ENCODE measurements at regions not wholly inside any gene's neighbourhood (a gene's known extent, or its start where the extent isn't known, plus 50 kb on each side); places are given as distances from the start of the nearest gene placed in this dataset.

GRCh38 chr1:96565546-96565945, 156.0 kb upstream of the PTBP2 start:
- Histone ChIP-seq H3K27ac (ENCODE audit: insufficient read depth, low read depth, low read length) (no peak overlapping the region), H3K4me3 (replicated peaks in 1 of 3; ENCODE audit: insufficient read depth in 1 of 3, low read depth in 1 of 3, low read length in 3 of 3) (no peak overlapping the region), H2AFZ (ENCODE audit: low read depth, low read length) (no peak overlapping the region), H3K36me3 (ENCODE audit: control insufficient read depth in 2 of 2, extremely low read depth in 1 of 2, insufficient read depth in 2 of 2, low read length in 2 of 2) (no peaks in the 10 kb centered on the region), H3K9me3 (replicated peaks; ENCODE audit: control insufficient read depth, insufficient read depth, low read length) (no peaks in the 10 kb centered on the region), H3K4me2 (ENCODE audit: insufficient read depth, low read length) (no peak overlapping the region), H4K20me1 (replicated peaks; ENCODE audit: control insufficient read depth, extremely low read depth, insufficient read depth, low read length) (no peaks in the 10 kb centered on the region), H3K4me1 (ENCODE audit: control insufficient read depth, extremely low read depth, insufficient read depth, low read length) (no peaks in the 10 kb centered on the region), H3K9me1 (replicated peaks; ENCODE audit: control insufficient read depth, extremely low read depth, insufficient read depth, low read length) (no peaks in the 10 kb centered on the region), H3K79me2 (ENCODE audit: control insufficient read depth, insufficient read depth, low read length) (no peaks in the 10 kb centered on the region), H3K27me3 (ENCODE audit: control insufficient read depth in 2 of 2, insufficient read depth in 2 of 2, low read length in 2 of 2) (peaks cover 0 to 2% of the 10 kb centered on the region in 2 experiments), H3K9ac (replicated peaks; ENCODE audit: extremely low read depth, insufficient read depth, low read length) (no peak overlapping the region)
- POLR2A ChIA-PET: interaction anchor here (0.5 kb wide), 1 partner anchor 207 kb away, joined by 4 read pairs; no protein-coding TSS in a partner anchor
- intact Hi-C loops (cut with micrococcal nuclease) (no loop called here), dilution Hi-C loops (cut with MboI; ENCODE audit: extremely low pct_ligation_motif_present, low sequenced_read_pairs) (no loop called here)
- TF ChIP-seq CTCF (IDR thresholded peaks at IDR 0.05; ENCODE audit: extremely low read depth in 1 of 2, insufficient read depth in 1 of 2, low read depth in 1 of 2, low read length in 2 of 2): no peak
- TF ChIP-seq GATA2 (IDR thresholded peaks at IDR 0.05; ENCODE audit: insufficient read depth, insufficient read length, low read depth, low read length): no peak
- TF ChIP-seq POLR2AphosphoS5 (IDR thresholded peaks at IDR 0.05; ENCODE audit: insufficient read depth, low read depth, low read length): no peak
- FAIRE-seq: no peak
- no TSS peak for BruUV-seq (replicated peaks)
- DNase-seq (ENCODE audit: low read depth, low spot score): no peak
- CTCF ChIA-PET: no interaction called here

- POLR2A ChIA-PET: no interaction called here
- no peak for FAIRE-seq
- no TSS peak for BruUV-seq (replicated peaks)
Measured at GRCh38 chr1:96568639-96569038, 152.9 kb upstream of the PTBP2 start.

More at GRCh38 chr1:96568639-96569038, 152.9 kb upstream of the PTBP2 start:
- H2AFZ ChIP-seq (ENCODE audit: low read depth, low read length): no peak overlapping the region
- no peak overlapping the region for H3K27ac ChIP-seq (ENCODE audit: insufficient read depth, low read depth, low read length)
- TF ChIP-seq POLR2A (IDR thresholded peaks at IDR 0.05; ENCODE audit: low read depth, low read length): no peak
- no peak for TF ChIP-seq FOS (IDR thresholded peaks at IDR 0.05; ENCODE audit: borderline replicate concordance, insufficient read depth, low read length)
- no peak for TF ChIP-seq GATA2 (IDR thresholded peaks at IDR 0.05; ENCODE audit: insufficient read depth, insufficient read length, low read depth, low read length)
- TF ChIP-seq POLR2AphosphoS5 (IDR thresholded peaks at IDR 0.05; ENCODE audit: insufficient read depth, low read depth, low read length): no peak
- TF ChIP-seq MAX (IDR thresholded peaks at IDR 0.05; ENCODE audit: insufficient read depth, insufficient read length): no peak
- no peak for TF ChIP-seq MYC (IDR thresholded peaks at IDR 0.05; ENCODE audit: low read depth, low read length)
- TF ChIP-seq JUN (IDR thresholded peaks at IDR 0.05; ENCODE audit: borderline replicate concordance, insufficient read depth, insufficient read length, low read depth): no peak
- TF ChIP-seq EZH2 (IDR thresholded peaks at IDR 0.05; ENCODE audit: borderline replicate concordance, low read depth, low read length, severe bottlenecking): no peak
- no peak for TF ChIP-seq CTCF (IDR thresholded peaks at IDR 0.05; ENCODE audit: extremely low read depth in 1 of 2, insufficient read depth in 1 of 2, low read depth in 1 of 2, low read length in 2 of 2)
- no peaks in the 10 kb centered on the region for H3K79me2 ChIP-seq (ENCODE audit: control insufficient read depth, insufficient read depth, low read length)
- H3K9me1 ChIP-seq (replicated peaks; ENCODE audit: control insufficient read depth, extremely low read depth, insufficient read depth, low read length): no peaks in the 10 kb centered on the region
- H3K4me3 ChIP-seq (replicated peaks in 1 of 3; ENCODE audit: insufficient read depth in 1 of 3, low read depth in 1 of 3, low read length in 3 of 3): no peak overlapping the region
- CTCF ChIA-PET: interaction anchor here (1.0 kb wide), 1 partner anchor 10 kb away, joined by 4 read pairs; no protein-coding TSS in a partner anchor
- H3K4me2 ChIP-seq (ENCODE audit: insufficient read depth, low read length): no peak overlapping the region
- no peaks in the 10 kb centered on the region for H3K4me1 ChIP-seq (ENCODE audit: control insufficient read depth, extremely low read depth, insufficient read depth, low read length)
- DNase-seq (ENCODE audit: low read depth, low spot score): no peak
- peaks cover 0 to 2% of the 10 kb centered on the region in 2 experiments for H3K27me3 ChIP-seq (ENCODE audit: control insufficient read depth in 2 of 2, insufficient read depth in 2 of 2, low read length in 2 of 2)
- no peaks in the 10 kb centered on the region for H4K20me1 ChIP-seq (replicated peaks; ENCODE audit: control insufficient read depth, extremely low read depth, insufficient read depth, low read length)
- no peaks in the 10 kb centered on the region for H3K9me3 ChIP-seq (replicated peaks; ENCODE audit: control insufficient read depth, insufficient read depth, low read length)
- H3K36me3 ChIP-seq (ENCODE audit: control insufficient read depth in 2 of 2, extremely low read depth in 1 of 2, insufficient read depth in 2 of 2, low read length in 2 of 2): no peaks in the 10 kb centered on the region
- intact Hi-C loops (cut with micrococcal nuclease): no loop called here
- H3K9ac ChIP-seq (replicated peaks; ENCODE audit: extremely low read depth, insufficient read depth, low read length): no peak overlapping the region
- dilution Hi-C loops (cut with MboI; ENCODE audit: extremely low pct_ligation_motif_present, low sequenced_read_pairs): no loop called here

Data from endothelial cell of umbilical vein (primary cell).